GM13977 (cell line): ENCODE measurements at regions not wholly inside any gene's neighbourhood (a gene's known extent, or its start where the extent isn't known, plus 50 kb on each side); places are given as distances from the start of the nearest gene placed in this dataset.

Experiments
- DNase-seq: peaks from one replicate; pipeline ENCODE4 v3.0.0; 2012; ENCODE audit warnings: low spot score
- in situ Hi-C: fragments of 300-500 bp; cut with MboI; formaldehyde crosslinking; loops from one replicate; pipeline ENCODE4 v1.12.0; 2022; ENCODE audit warnings: low sequenced_read_pairs, low pct_unique_long_range_greater_than_20kb, mixed read lengths, inconsistent platforms; ENCODE audit not compliant: unreplicated experiment
- TF ChIP-seq, protein P1 (sequence below): IDR thresholded peaks from 2 replicates; pipeline ENCODE4 v1.5.1; 2012; ENCODE audit warnings: mild to moderate bottlenecking, control low read depth; ENCODE audit not compliant: insufficient read depth; ENCODE audit errors: extremely low read depth, missing control alignments

DNA sequence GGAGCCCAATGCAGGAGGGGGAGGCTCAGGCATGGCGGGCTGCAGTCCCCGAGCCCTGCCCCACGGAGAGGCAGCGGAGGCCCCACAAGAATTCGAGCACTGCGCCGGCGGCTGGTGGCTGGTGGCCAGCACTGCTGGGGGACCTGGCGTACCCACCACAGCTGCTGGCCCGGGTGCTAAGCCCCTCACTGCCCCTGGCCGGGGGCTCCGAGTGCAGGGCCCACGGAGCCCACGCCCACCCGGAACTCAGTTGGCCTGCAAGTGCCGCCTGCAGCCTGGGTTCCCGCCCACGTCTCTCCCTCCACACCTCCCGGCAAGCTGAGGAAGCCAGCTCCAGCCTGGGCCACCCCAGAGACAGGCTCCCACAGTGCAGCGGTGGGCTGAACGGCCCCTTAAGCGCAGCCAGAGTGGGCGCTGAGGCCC, 780.3 kb downstream of the DTWD2 start:
- in situ Hi-C loops = no loop called here
- TF ChIP-seq, protein P1, sequence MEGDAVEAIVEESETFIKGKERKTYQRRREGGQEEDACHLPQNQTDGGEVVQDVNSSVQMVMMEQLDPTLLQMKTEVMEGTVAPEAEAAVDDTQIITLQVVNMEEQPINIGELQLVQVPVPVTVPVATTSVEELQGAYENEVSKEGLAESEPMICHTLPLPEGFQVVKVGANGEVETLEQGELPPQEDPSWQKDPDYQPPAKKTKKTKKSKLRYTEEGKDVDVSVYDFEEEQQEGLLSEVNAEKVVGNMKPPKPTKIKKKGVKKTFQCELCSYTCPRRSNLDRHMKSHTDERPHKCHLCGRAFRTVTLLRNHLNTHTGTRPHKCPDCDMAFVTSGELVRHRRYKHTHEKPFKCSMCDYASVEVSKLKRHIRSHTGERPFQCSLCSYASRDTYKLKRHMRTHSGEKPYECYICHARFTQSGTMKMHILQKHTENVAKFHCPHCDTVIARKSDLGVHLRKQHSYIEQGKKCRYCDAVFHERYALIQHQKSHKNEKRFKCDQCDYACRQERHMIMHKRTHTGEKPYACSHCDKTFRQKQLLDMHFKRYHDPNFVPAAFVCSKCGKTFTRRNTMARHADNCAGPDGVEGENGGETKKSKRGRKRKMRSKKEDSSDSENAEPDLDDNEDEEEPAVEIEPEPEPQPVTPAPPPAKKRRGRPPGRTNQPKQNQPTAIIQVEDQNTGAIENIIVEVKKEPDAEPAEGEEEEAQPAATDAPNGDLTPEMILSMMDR = no peak
- DNase-seq = no peak

DNA sequence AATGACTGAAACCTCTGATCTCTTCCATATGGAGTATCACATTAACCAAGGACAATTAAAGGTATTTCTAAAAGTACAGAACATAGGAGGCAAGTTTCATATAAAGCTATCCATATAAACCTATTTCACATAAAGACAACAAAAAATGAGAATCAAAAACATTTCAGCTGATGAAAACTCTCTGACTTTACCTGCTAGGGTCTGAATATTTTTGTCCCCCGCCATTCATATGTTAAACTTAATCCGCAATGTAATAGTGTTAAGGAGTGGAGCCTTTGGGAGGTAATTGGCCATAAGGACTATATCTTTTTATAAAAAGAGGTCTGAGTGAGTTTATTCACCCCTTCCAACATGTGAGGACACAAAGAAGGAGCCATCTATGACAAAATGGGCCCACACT, 788.5 kb downstream of the DTWD2 start:
- in situ Hi-C loops = no loop called here
- no peak for DNase-seq
- TF ChIP-seq, protein P1 = no peak

DNA sequence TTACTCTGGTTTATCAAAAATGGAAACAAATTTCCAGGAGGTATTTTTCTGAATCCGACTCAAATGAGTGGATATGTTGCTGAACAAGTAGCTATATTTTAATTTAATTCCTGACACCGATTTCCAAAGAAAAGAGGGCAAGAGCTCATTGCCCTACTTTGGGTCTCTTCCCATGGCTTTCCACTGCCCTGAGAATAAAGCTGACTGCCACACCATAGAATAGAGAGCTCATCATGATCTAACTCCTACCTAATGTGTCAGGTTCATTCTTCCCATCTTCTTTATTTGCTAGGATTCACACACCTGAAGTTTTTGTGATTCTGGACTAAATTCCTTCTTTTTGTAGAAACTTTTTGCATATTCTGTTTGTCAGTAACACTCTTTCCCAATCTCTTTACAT, 792.1 kb downstream of the DTWD2 start:
- TF ChIP-seq, protein P1 = no peak
- in situ Hi-C loops = no loop called here

DNA sequence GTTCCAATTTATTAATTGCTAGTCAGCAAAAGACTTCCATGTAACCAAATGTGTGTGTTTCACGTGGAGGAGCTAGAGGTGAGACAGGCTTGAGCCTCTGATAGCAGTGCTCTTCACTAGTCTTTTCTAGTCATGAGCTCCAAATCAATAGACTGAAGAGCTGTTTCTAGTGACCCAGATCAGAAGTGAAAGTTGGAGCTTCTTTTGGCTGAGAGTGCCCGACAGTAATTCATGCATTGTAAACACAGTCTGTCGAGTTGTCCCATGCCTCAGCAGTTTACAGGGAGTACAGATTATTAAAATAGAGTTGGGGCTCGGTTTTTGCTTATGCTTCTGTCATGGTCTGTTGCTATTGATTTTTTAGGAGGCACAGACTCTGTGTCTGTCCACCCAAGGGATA, 793.1 kb downstream of the DTWD2 start:
- no peak for DNase-seq
- in situ Hi-C loops = no loop called here
- TF ChIP-seq, protein P1 = no peak

More for the DNA sequence above, 792.1 kb downstream of the DTWD2 start:
- DNase-seq = no peak

DNA sequence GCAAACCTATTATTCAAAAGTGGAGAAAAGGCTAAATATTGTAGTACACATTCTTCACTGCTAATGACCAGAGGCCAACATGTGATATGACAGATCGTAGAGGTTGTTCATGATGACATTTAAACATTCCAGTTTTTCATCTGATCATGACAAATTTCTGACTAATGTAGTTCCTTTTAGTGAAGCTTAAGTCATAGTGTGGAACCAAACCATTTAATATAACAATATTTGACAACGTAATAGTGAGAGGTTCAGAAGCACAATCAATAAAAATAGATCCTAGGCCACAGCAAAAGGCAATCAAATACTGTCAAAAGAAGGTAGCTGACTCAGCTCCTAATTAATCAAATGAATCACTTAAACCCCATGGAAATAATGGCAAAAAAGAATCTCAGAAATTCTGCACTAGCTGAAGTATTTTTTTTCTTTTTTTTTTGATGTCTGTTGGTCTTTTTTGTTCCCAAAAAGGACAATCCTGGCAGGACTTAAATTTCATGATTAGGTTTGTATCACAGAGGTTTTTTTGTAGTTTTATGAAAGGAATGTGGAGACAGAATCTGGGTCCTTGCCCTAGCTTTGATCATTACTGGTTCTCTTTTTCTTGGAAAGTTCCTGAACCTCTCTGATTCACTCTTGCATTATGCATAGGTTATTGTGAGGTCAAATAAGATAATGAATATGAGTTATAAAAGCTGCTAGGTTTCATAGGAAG, 795.0 kb downstream of the DTWD2 start:
- in situ Hi-C loops = no loop called here
- DNase-seq = no peak
- TF ChIP-seq, protein P1 = no peak

DNA sequence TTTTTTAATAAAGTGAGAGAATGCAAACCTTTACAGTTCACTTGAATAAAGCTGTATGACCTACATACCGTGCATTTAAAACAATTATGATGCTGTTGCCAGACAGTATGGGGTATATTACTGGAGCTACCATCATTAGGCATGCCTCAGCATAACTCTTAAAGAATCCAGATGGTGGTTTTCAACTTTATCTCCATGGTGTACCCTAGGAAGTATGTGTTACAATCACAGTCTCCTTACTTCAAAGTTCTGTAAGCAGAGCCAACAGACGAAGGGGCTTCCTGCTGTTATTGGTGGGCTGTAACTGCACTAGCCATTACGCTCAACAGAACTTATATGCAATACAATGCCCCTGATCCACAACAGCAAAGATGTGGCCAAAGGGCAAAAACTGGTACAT, 803.3 kb downstream of the DTWD2 start:
- TF ChIP-seq, protein P1 = no peak
- no peak for DNase-seq
- in situ Hi-C loops = no loop called here
